Endodermal cell (in vitro differentiated cells): ENCODE measurements at regions not wholly inside any gene's neighbourhood (a gene's known extent, or its start where the extent isn't known, plus 50 kb on each side); places are given as distances from the start of the nearest gene placed in this dataset.
"Not testable (repeated sequence)": the region's sequence is repeated elsewhere in the genome, so short reads cannot be mapped to it uniquely, and the experiment has no call there.

Experiments
- DNase-seq: peaks from one replicate; pipeline ENCODE4 v3.0.0-alpha.2; 2017
- H3K27ac ChIP-seq: 2 replicates; pipeline ENCODE4 v1.5.1; 2013; ENCODE audit warnings: mild to moderate bottlenecking, low read depth, low read length, moderate library complexity
- H3K27me3 ChIP-seq: 2 replicates; pipeline ENCODE4 v1.6.1; 2013; ENCODE audit warnings: mild to moderate bottlenecking, low read length, moderate library complexity; ENCODE audit not compliant: insufficient read depth, control insufficient read depth, poor library complexity, severe bottlenecking
- H3K36me3 ChIP-seq: 2 replicates; pipeline ENCODE4 v1.7.0; 2013; ENCODE audit warnings: mild to moderate bottlenecking, low read length, moderate library complexity; ENCODE audit not compliant: control insufficient read depth, insufficient read depth
- H3K4me1 ChIP-seq: one replicate; pipeline ENCODE4 v1.7.0; 2013; ENCODE audit warnings: low read length; ENCODE audit not compliant: control insufficient read depth, insufficient read depth
- H3K4me3 ChIP-seq: 2 replicates; pipeline ENCODE4 v1.5.1; 2013; ENCODE audit warnings: mild to moderate bottlenecking, low read length, moderate library complexity
- H3K9ac ChIP-seq: 2 replicates; pipeline ENCODE4 v1.6.1; 2013; ENCODE audit warnings: mild to moderate bottlenecking, low read length, moderate library complexity; ENCODE audit not compliant: poor library complexity, severe bottlenecking; ENCODE audit errors: extremely low read depth
- H3K9me3 ChIP-seq: 2 replicates; pipeline ENCODE4 v1.6.1; 2013; ENCODE audit warnings: mild to moderate bottlenecking, low read length, moderate library complexity; ENCODE audit not compliant: control insufficient read depth
- H3K27ac Mint-ChIP-seq: 2 replicates; pipeline ENCODE4 v1.8.0; 2020; ENCODE audit warnings: mixed read lengths
- H3K27me3 Mint-ChIP-seq: 2 replicates; pipeline ENCODE4 v1.8.0; 2021; ENCODE audit warnings: mild to moderate bottlenecking, mixed read lengths; ENCODE audit not compliant: insufficient read depth
- H3K36me3 Mint-ChIP-seq: 2 replicates; pipeline ENCODE4 v1.8.0; 2020; ENCODE audit warnings: low read depth, mixed read lengths
- H3K4me1 Mint-ChIP-seq: 2 replicates; pipeline ENCODE4 v1.8.0; 2020; ENCODE audit warnings: mixed read lengths
- H3K4me3 Mint-ChIP-seq: 2 replicates; pipeline ENCODE4 v1.8.0; 2020; ENCODE audit warnings: mild to moderate bottlenecking, moderate library complexity, mixed read lengths
- H3K9me3 Mint-ChIP-seq: 2 replicates; pipeline ENCODE4 v1.8.0; 2020; ENCODE audit warnings: mild to moderate bottlenecking, mixed read lengths
- WGBS, 2 experiments: methylation state at CpG; one replicate each; pipeline versions ENCODE4 v1.1.5 to v1.1.7; 2013; ENCODE audit warnings: missing lambda C conversion rate in 2 of 2, mixed read lengths in 1 of 2; ENCODE audit not compliant: insufficient coverage in 1 of 2, insufficient read length in 1 of 2; 5-methylcytosine and 5-hydroxymethylcytosine counted together
- TF ChIP-seq, protein P1 (sequence below): fragments of 200-600 bp; sonication (generic); conservative IDR thresholded peaks from 2 replicates; pipeline ENCODE4 v1.5.0; 2021; ENCODE audit warnings: antibody characterized with exemption, mild to moderate bottlenecking

DNA sequence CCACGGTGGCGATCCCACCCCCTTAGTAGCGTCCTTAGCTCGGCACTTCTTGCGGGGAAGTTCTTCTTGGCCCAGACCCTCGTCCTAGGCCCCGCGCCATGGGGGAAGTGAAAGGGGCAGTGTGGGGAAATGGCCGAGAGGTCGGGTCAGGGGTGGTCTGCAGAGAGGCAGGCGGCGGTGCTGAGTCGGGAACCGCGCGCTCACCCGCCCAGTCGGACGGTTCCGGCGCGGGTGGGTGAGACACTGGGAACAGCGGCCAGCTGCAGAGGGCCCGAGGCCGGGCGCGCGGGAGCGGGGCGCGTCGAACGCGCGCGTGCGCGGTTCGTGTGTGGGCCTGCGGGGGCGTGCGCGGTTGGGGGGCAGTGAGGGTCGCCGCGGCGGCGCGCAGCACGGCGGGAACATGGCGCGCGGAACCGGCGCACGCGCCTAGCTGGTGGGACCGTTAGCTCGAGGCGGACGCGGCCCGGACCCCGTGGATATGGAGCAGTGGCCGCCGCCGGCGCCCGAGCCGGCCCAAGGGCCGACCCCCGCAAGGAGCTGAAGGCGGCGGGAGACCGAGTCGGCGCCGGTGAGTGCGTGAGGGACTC lies 246.9 kb downstream of the GOLGA6L6 start:
- no peaks in the 10 kb centered on the region for H3K27me3 Mint-ChIP-seq
- DNase-seq, result peak; percentile 44
- TF ChIP-seq, protein P1, sequence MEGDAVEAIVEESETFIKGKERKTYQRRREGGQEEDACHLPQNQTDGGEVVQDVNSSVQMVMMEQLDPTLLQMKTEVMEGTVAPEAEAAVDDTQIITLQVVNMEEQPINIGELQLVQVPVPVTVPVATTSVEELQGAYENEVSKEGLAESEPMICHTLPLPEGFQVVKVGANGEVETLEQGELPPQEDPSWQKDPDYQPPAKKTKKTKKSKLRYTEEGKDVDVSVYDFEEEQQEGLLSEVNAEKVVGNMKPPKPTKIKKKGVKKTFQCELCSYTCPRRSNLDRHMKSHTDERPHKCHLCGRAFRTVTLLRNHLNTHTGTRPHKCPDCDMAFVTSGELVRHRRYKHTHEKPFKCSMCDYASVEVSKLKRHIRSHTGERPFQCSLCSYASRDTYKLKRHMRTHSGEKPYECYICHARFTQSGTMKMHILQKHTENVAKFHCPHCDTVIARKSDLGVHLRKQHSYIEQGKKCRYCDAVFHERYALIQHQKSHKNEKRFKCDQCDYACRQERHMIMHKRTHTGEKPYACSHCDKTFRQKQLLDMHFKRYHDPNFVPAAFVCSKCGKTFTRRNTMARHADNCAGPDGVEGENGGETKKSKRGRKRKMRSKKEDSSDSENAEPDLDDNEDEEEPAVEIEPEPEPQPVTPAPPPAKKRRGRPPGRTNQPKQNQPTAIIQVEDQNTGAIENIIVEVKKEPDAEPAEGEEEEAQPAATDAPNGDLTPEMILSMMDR, result no peak
- no peak overlapping the region for H3K4me3 Mint-ChIP-seq
- no peaks in the 10 kb centered on the region for H3K27me3 ChIP-seq
- H3K9ac ChIP-seq, result no peak overlapping the region
- H3K4me1 Mint-ChIP-seq, result no peaks in the 10 kb centered on the region
- no peak overlapping the region for H3K27ac ChIP-seq
- H3K36me3 Mint-ChIP-seq, result peaks cover 10% of the 10 kb centered on the region
- no peaks in the 10 kb centered on the region for H3K36me3 ChIP-seq
- peaks cover 44% of the 10 kb centered on the region for H3K9me3 Mint-ChIP-seq
- no peak overlapping the region for H3K4me3 ChIP-seq
- 88 to 91% methylated on average over 53 to 80 of the region's 80 CpGs for WGBS, 2 experiments
- no peak overlapping the region for H3K27ac Mint-ChIP-seq
- no peaks in the 10 kb centered on the region for H3K4me1 ChIP-seq
- H3K9me3 ChIP-seq, result peaks cover 76% of the 10 kb centered on the region

DNA sequence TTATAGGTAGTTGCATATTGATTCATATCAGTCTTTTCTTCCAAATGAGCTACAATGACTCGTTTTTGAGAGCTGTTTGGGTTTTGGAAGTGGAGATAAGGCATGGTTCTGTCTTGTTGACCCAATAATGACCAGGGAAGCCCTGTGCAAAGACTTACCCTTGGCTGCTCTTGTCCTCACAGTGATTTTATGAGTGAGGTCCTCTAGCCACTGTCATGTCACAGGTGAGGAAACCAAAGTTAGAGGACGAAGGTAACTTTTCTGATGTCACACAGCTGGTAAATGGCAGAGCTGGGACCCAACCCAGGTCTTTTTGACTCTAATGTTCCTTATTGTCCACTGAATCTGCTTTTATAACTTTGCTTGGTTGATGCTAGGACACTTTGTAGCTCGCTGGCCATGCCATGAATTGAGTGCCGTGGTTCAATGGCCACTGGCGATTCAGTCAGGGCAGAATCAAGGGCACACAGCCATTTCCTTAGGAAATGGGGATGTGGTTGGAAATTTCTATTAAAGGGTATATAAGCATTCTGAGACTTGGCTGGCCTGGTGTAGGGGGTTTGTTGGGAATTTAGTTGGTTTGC lies 249.1 kb downstream of the GOLGA6L6 start:
- not testable (repeated sequence) for H3K27me3 Mint-ChIP-seq, H3K27ac Mint-ChIP-seq, H3K4me1 ChIP-seq, DNase-seq, H3K4me3 ChIP-seq, H3K4me3 Mint-ChIP-seq, H3K9ac ChIP-seq, H3K27ac ChIP-seq, H3K27me3 ChIP-seq, H3K36me3 ChIP-seq, H3K4me1 Mint-ChIP-seq
- H3K9me3 ChIP-seq, result peaks cover 75% of the 10 kb centered on the region
- H3K9me3 Mint-ChIP-seq, result peaks cover 22% of the 10 kb centered on the region
- 61% methylated on average over 5 of the region's 5 CpGs for WGBS, 2 experiments
- H3K36me3 Mint-ChIP-seq, result peaks cover 10% of the 10 kb centered on the region

GRCh38 chr15:20291616-20292015 lies 250.0 kb downstream of the GOLGA6L6 start:
- not testable (repeated sequence) for H3K27me3 Mint-ChIP-seq, H3K4me3 ChIP-seq, H3K4me1 ChIP-seq, H3K27ac ChIP-seq, H3K9ac ChIP-seq, H3K36me3 ChIP-seq, H3K36me3 Mint-ChIP-seq, H3K4me3 Mint-ChIP-seq, H3K27me3 ChIP-seq, H3K4me1 Mint-ChIP-seq, H3K27ac Mint-ChIP-seq
- 79 to 81% methylated on average over 5 to 7 of the region's 7 CpGs for WGBS, 2 experiments
- H3K9me3 Mint-ChIP-seq, result peaks cover 15% of the 10 kb centered on the region
- DNase-seq, result peak; percentile 20
- H3K9me3 ChIP-seq, result peaks cover 70% of the 10 kb centered on the region

GRCh38 chr15:20290606-20291005 lies 251.0 kb downstream of the GOLGA6L6 start:
- not testable (repeated sequence) for H3K27me3 Mint-ChIP-seq, H3K4me1 Mint-ChIP-seq, H3K27ac ChIP-seq, H3K9ac ChIP-seq, H3K36me3 ChIP-seq, H3K27me3 ChIP-seq, H3K4me3 Mint-ChIP-seq, H3K4me3 ChIP-seq, H3K9me3 Mint-ChIP-seq, H3K27ac Mint-ChIP-seq, H3K36me3 Mint-ChIP-seq, H3K4me1 ChIP-seq, DNase-seq
- 82 to 84% methylated on average over 10 of the region's 11 CpGs for WGBS, 2 experiments
- H3K9me3 ChIP-seq, result peaks cover 71% of the 10 kb centered on the region

DNA sequence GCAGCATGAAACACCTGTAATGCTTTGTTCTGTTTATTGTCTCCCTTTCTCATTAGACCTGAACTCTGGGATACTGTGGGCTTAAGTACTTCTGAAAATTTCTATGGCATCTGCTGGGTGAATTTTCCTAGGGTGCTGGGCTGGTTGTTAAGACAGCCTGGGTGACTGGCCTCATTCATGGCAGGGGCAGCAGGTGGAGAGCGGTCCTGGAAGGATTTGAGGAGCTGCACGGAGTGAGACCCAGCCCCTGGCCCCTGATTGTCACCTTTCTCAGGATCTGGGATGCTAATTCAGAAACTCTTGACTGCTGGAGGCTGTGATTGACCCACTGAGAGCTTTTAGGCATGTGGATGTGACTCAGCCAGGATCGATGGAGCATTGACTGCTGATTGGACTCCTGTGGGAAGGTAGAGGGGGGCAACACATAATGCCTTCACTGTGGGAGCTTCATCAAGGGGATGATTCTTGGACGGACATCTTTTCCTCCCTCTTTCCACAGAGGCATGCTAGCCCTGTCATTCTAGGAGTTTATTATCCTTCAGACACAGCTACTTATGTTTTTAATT lies 252.0 kb downstream of the GOLGA6L6 start:
- not testable (repeated sequence) for H3K27ac ChIP-seq, H3K36me3 ChIP-seq, H3K4me1 ChIP-seq, H3K9ac ChIP-seq, H3K27me3 Mint-ChIP-seq, H3K9me3 Mint-ChIP-seq, H3K4me3 ChIP-seq, H3K4me1 Mint-ChIP-seq, H3K27ac Mint-ChIP-seq, H3K36me3 Mint-ChIP-seq, H3K27me3 ChIP-seq, H3K4me3 Mint-ChIP-seq
- 46 to 53% methylated on average over 3 of the region's 4 CpGs for WGBS, 2 experiments
- peak; percentile 25 for DNase-seq
- H3K9me3 ChIP-seq, result peaks cover 76% of the 10 kb centered on the region

- H3K4me1 ChIP-seq, H3K27me3 Mint-ChIP-seq, H3K4me3 Mint-ChIP-seq, H3K9me3 Mint-ChIP-seq, H3K4me3 ChIP-seq, H3K36me3 ChIP-seq, DNase-seq, H3K9ac ChIP-seq, H3K4me1 Mint-ChIP-seq, H3K27ac ChIP-seq, H3K36me3 Mint-ChIP-seq, H3K27me3 ChIP-seq, H3K27ac Mint-ChIP-seq: not testable (repeated sequence)
- H3K9me3 ChIP-seq, result peaks cover 79% of the 10 kb centered on the region
- 68 to 82% methylated on average over 7 to 8 of the region's 8 CpGs for WGBS, 2 experiments
Observed at GRCh38 chr15:20288800-20289537, 252.6 kb downstream of the GOLGA6L6 start.
